GM23248 (cell line): ENCODE measurements at regions not wholly inside any gene's neighbourhood (a gene's known extent, or its start where the extent isn't known, plus 50 kb on each side); places are given as distances from the start of the nearest gene placed in this dataset.

Source experiments
- EZH2 ChIP-seq: fragments of 200-600 bp; sonication (generic); IDR thresholded peaks from 2 replicates; pipeline ENCODE4 v1.6.1; 2018; ENCODE audit warnings: antibody characterized with exemption, mild to moderate bottlenecking; ENCODE audit not compliant: insufficient read depth, poor library complexity, severe bottlenecking
- EZH2phosphoT487 ChIP-seq: fragments of 200-600 bp; sonication (generic); IDR thresholded peaks from 2 replicates; pipeline ENCODE4 v1.6.1; 2018; ENCODE audit warnings: antibody characterized with exemption, moderate library complexity, mild to moderate bottlenecking, low read depth; ENCODE audit not compliant: insufficient read depth

DNA sequence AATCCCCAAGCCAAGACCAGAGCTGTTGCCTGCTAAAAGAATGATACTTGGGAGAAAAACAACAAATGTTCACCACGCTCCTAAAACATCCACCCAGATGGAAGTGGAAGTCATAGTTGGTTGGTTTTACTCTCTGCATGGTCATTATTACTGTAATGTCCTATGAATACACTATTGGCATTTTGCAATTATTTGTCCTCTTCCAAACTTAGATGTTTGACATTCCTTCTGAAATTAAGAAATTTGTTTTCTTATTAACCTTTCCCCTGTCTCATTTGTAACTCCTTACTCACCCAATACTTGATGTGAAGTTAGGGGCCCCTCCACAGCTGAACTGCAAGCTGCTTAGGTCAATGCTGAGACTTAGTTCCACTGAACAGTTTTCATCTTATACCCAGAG is 383.3 kb downstream of the INHBA start:
- TF ChIP-seq EZH2: no peak
- TF ChIP-seq EZH2phosphoT487: no peak
